Astrocyte of the spinal cord (primary cell): ENCODE measurements at regions not wholly inside any gene's neighbourhood (a gene's known extent, or its start where the extent isn't known, plus 50 kb on each side); places are given as distances from the start of the nearest gene placed in this dataset.

Source experiments
- DNase-seq: peaks from one replicate; pipeline ENCODE4 v3.0.0; 2011; ENCODE audit warnings: low read depth, low spot score
- H3K4me3 ChIP-seq: 2 replicates; pipeline ENCODE4 v1.5.1; 2011; ENCODE audit warnings: low read depth, mild to moderate bottlenecking, low read length, moderate library complexity
- CTCF ChIP-seq: IDR thresholded peaks from 2 replicates; pipeline ENCODE4 v1.5.1; 2012; ENCODE audit warnings: low read depth, mild to moderate bottlenecking, low read length, inconsistent platforms
- in situ Hi-C: cut with HindIII; loops from 2 replicates; pipeline ENCODE4 v1.10.0; 2017; ENCODE audit warnings: low sequenced_read_pairs

DNA sequence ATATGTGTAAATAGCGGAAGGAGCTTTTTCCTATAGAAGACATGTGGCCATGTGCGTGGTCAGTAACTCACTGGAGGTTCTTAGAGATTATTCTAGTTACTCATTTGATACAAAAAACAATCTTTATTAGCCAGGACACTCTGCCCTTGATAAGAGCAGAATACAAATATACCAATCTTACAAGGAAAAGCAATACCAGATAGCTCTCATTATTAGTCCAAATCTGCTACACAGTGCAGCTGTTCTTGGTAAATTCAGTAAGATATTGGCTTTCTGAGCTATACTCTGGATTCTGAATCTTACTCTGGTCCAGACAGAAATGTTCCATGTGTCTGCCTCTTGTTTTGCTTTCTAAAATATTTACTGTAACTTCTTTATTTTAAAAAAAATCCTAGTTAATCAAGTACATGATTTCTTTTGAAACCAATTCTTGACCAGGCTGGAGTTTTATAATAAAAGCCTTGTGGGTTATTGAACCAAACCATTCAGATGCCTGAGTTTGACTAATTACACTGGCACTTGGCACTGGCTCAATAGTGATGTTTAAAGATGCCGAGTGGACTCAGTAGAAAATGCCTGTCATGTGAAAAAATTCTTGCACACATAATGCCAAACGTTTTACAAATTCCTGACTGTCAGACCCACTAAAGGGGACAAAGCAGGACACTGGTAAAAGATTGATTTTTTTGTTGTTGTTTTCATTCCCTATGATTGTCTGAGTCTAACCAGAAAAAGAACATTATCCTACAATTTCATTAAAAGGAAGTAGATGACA is 242.8 kb upstream of the TCF21 start:
- TF ChIP-seq CTCF: no peak
- H3K4me3 ChIP-seq: no peak overlapping the region
- peak; percentile 63 for DNase-seq
- in situ Hi-C loops: no loop called here

GRCh38 chr6:133648581-133648980 is 240.3 kb upstream of the TCF21 start:
- no peak for DNase-seq

GRCh38 chr6:133671376-133671775 is 217.5 kb upstream of the TCF21 start:
- DNase-seq: no peak
- H3K4me3 ChIP-seq: no peak overlapping the region
- in situ Hi-C loops: no loop called here
- TF ChIP-seq CTCF: no peak

More at GRCh38 chr6:133648581-133648980, 240.3 kb upstream of the TCF21 start:
- TF ChIP-seq CTCF: no peak
- H3K4me3 ChIP-seq: no peak overlapping the region
- in situ Hi-C loops: no loop called here

- H3K4me3 ChIP-seq: no peak overlapping the region
- no peak for DNase-seq
- in situ Hi-C loops: no loop called here
- no peak for TF ChIP-seq CTCF
These were observed 215.9 kb upstream of the TCF21 start for GRCh38 chr6:133673056-133673455.

DNA sequence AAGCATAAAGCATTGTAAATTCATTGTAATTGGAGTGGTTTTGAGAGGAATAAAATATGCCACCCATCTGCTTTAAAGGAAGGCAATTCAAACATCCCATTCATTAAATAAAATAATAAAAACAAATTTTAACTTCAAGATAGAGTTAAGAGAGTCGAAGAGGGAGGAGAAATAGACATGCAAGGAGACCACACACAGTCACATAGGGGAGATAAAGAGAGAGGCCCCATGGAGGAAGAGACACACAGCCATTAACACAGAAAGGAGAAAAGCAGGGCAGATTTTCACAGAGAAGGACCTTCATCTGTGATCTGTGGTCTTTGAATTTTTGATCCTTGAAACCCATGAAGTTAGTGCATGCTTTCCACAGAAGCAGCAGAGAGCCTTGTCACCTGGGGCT is 214.3 kb upstream of the TCF21 start:
- no peak overlapping the region for H3K4me3 ChIP-seq
- TF ChIP-seq CTCF: no peak
- in situ Hi-C loops: no loop called here
- no peak for DNase-seq

DNA sequence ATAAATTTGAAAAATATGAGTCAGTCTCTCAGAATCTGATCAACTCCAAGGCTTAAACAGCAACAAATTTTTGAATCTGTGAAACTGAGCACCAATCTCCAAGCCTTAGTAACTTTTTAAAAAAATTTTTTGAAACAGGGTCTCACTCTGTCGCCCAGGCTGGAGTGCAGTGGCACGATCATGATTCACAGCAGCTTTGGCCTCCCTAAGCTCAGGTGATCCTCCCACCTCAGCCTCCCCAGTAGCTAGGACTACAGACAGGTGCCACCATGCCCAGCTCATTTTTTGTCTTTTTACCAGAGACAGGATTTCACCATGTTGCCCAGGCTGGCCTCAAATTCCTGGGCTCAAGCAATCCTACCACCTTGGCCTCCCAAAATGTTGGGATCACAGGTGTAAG is 207.9 kb upstream of the TCF21 start:
- H3K4me3 ChIP-seq: no peak overlapping the region
- in situ Hi-C loops: no loop called here
- no peak for TF ChIP-seq CTCF
- no peak for DNase-seq

DNA sequence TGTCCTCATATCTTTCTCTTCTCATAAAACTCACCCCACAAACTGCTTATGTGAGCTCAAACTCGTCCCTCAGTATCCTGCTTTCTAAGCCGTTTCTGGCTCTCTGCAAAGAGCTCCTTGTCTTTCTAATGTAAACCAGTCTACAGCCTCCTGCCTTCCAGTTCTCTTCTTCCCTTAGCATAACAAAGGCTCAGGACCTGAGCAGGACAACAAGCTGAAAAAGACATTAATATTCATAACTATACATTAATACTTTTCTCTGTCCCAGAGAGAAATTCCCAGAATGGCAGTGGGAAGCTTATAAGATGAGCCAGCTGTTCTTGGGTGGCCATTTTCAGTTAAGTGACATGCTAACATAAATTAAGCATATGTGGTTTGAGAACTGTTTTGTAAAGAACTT is 207.0 kb upstream of the TCF21 start:
- in situ Hi-C loops: no loop called here
- DNase-seq: no peak

More for the DNA sequence above, 207.0 kb upstream of the TCF21 start:
- H3K4me3 ChIP-seq: no peak overlapping the region
- no peak for TF ChIP-seq CTCF
